ENCODE measurements at regions not wholly inside any gene's neighbourhood (a gene's known extent, or its start where the extent isn't known, plus 50 kb on each side); places are given as distances from the start of the nearest gene placed in this dataset.

GRCh38 chr6:50353603-50354002, 303.9 kb upstream of the DEFB112 start:
- TF ChIP-seq POLR2A (IDR thresholded peaks at IDR 0.05): no peak
- TF ChIP-seq, protein P1, sequence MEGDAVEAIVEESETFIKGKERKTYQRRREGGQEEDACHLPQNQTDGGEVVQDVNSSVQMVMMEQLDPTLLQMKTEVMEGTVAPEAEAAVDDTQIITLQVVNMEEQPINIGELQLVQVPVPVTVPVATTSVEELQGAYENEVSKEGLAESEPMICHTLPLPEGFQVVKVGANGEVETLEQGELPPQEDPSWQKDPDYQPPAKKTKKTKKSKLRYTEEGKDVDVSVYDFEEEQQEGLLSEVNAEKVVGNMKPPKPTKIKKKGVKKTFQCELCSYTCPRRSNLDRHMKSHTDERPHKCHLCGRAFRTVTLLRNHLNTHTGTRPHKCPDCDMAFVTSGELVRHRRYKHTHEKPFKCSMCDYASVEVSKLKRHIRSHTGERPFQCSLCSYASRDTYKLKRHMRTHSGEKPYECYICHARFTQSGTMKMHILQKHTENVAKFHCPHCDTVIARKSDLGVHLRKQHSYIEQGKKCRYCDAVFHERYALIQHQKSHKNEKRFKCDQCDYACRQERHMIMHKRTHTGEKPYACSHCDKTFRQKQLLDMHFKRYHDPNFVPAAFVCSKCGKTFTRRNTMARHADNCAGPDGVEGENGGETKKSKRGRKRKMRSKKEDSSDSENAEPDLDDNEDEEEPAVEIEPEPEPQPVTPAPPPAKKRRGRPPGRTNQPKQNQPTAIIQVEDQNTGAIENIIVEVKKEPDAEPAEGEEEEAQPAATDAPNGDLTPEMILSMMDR (IDR thresholded peaks at IDR 0.05): no peak

All from esophagus squamous epithelium (tissue), 4 donors.